ENCODE measurements at regions not wholly inside any gene's neighbourhood (a gene's known extent, or its start where the extent isn't known, plus 50 kb on each side); places are given as distances from the start of the nearest gene placed in this dataset.

- TF ChIP-seq TEAD4 (IDR thresholded peaks at IDR 0.05), result no peak
- TF ChIP-seq CEBPB (IDR thresholded peaks at IDR 0.05), result no peak
- TF ChIP-seq RAD21 (IDR thresholded peaks at IDR 0.05; ENCODE audit: low read depth), result no peak
- TF ChIP-seq CREB1 (IDR thresholded peaks at IDR 0.05; ENCODE audit: low read depth), result no peak
Observed at GRCh38 chr2:238582159-238582558, 155.4 kb downstream of the ASB1 start.

DNA sequence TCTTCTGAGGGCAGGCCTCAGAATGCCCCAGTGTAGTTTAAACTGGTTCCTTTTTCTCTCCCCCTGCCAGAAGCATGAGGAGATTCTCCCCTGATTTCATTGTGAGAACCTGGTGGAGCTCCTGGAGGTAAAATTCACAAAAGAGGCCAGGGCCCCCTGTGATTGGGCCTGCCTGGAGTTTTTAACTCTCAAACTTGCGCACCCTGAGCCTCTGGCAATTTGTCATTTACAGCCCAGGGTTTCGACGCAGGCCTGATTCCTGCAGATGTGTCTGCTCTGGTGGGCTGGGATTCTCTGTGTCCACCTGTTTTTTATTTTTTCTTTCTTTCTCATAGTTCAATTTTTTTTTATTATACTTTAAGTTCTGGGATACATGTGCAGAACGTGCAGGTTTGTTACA is 157.9 kb downstream of the ASB1 start:
- TF ChIP-seq, protein P1, sequence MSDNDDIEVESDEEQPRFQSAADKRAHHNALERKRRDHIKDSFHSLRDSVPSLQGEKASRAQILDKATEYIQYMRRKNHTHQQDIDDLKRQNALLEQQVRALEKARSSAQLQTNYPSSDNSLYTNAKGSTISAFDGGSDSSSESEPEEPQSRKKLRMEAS (IDR thresholded peaks at IDR 0.05), result no peak
- TF ChIP-seq RAD21 (IDR thresholded peaks at IDR 0.05; ENCODE audit: low read depth) (no peak), EGR1 (IDR thresholded peaks at IDR 0.05) (no peak), ZBTB7A (IDR thresholded peaks at IDR 0.05; ENCODE audit: low read depth) (no peak), EP300 (IDR thresholded peaks at IDR 0.05; ENCODE audit: borderline replicate concordance) (no peak), CREB1 (IDR thresholded peaks at IDR 0.05; ENCODE audit: low read depth) (no peak), CEBPB (IDR thresholded peaks at IDR 0.05) (no peak)
- TF ChIP-seq, protein P2, sequence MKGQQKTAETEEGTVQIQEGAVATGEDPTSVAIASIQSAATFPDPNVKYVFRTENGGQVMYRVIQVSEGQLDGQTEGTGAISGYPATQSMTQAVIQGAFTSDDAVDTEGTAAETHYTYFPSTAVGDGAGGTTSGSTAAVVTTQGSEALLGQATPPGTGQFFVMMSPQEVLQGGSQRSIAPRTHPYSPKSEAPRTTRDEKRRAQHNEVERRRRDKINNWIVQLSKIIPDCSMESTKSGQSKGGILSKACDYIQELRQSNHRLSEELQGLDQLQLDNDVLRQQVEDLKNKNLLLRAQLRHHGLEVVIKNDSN (IDR thresholded peaks at IDR 0.05), result no peak

- no peak for TF ChIP-seq FOXM1 (IDR thresholded peaks at IDR 0.05; ENCODE audit: borderline replicate concordance, low read depth)
- TF ChIP-seq CEBPB (IDR thresholded peaks at IDR 0.05), result no peak
- TF ChIP-seq NFIC (IDR thresholded peaks at IDR 0.05), result no peak
- TF ChIP-seq TAF1 (IDR thresholded peaks at IDR 0.05; ENCODE audit: low read depth), result no peak
- TF ChIP-seq EP300 (IDR thresholded peaks at IDR 0.05; ENCODE audit: borderline replicate concordance), result no peak
- no peak for TF ChIP-seq RAD21 (IDR thresholded peaks at IDR 0.05; ENCODE audit: low read depth)
- no peak for TF ChIP-seq TCF12 (IDR thresholded peaks at IDR 0.05; ENCODE audit: low read depth)
- no peak for TF ChIP-seq ZBTB7A (IDR thresholded peaks at IDR 0.05; ENCODE audit: low read depth)
- no peak for TF ChIP-seq YY1 (IDR thresholded peaks at IDR 0.05; ENCODE audit: low read depth)
- no peak for TF ChIP-seq TEAD4 (IDR thresholded peaks at IDR 0.05)
- TF ChIP-seq EGR1 (IDR thresholded peaks at IDR 0.05), result no peak
Observed at GRCh38 chr2:238585836-238586821, 159.4 kb downstream of the ASB1 start.

- TF ChIP-seq CEBPB (IDR thresholded peaks at IDR 0.05) (no peak), TEAD4 (IDR thresholded peaks at IDR 0.05) (no peak), RAD21 (IDR thresholded peaks at IDR 0.05; ENCODE audit: low read depth) (no peak), TCF12 (IDR thresholded peaks at IDR 0.05; ENCODE audit: low read depth) (no peak), EGR1 (IDR thresholded peaks at IDR 0.05) (no peak), EP300 (IDR thresholded peaks at IDR 0.05; ENCODE audit: borderline replicate concordance) (no peak), FOXM1 (IDR thresholded peaks at IDR 0.05; ENCODE audit: borderline replicate concordance, low read depth) (no peak), NFIC (IDR thresholded peaks at IDR 0.05) (no peak)
- TF ChIP-seq, protein P1 (IDR thresholded peaks at IDR 0.05), result no peak
- TF ChIP-seq, protein P3, sequence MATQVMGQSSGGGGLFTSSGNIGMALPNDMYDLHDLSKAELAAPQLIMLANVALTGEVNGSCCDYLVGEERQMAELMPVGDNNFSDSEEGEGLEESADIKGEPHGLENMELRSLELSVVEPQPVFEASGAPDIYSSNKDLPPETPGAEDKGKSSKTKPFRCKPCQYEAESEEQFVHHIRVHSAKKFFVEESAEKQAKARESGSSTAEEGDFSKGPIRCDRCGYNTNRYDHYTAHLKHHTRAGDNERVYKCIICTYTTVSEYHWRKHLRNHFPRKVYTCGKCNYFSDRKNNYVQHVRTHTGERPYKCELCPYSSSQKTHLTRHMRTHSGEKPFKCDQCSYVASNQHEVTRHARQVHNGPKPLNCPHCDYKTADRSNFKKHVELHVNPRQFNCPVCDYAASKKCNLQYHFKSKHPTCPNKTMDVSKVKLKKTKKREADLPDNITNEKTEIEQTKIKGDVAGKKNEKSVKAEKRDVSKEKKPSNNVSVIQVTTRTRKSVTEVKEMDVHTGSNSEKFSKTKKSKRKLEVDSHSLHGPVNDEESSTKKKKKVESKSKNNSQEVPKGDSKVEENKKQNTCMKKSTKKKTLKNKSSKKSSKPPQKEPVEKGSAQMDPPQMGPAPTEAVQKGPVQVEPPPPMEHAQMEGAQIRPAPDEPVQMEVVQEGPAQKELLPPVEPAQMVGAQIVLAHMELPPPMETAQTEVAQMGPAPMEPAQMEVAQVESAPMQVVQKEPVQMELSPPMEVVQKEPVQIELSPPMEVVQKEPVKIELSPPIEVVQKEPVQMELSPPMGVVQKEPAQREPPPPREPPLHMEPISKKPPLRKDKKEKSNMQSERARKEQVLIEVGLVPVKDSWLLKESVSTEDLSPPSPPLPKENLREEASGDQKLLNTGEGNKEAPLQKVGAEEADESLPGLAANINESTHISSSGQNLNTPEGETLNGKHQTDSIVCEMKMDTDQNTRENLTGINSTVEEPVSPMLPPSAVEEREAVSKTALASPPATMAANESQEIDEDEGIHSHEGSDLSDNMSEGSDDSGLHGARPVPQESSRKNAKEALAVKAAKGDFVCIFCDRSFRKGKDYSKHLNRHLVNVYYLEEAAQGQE (IDR thresholded peaks at IDR 0.05; ENCODE audit: low read depth), result no peak
Observed at GRCh38 chr2:238586931-238587775, 160.4 kb downstream of the ASB1 start.

DNA sequence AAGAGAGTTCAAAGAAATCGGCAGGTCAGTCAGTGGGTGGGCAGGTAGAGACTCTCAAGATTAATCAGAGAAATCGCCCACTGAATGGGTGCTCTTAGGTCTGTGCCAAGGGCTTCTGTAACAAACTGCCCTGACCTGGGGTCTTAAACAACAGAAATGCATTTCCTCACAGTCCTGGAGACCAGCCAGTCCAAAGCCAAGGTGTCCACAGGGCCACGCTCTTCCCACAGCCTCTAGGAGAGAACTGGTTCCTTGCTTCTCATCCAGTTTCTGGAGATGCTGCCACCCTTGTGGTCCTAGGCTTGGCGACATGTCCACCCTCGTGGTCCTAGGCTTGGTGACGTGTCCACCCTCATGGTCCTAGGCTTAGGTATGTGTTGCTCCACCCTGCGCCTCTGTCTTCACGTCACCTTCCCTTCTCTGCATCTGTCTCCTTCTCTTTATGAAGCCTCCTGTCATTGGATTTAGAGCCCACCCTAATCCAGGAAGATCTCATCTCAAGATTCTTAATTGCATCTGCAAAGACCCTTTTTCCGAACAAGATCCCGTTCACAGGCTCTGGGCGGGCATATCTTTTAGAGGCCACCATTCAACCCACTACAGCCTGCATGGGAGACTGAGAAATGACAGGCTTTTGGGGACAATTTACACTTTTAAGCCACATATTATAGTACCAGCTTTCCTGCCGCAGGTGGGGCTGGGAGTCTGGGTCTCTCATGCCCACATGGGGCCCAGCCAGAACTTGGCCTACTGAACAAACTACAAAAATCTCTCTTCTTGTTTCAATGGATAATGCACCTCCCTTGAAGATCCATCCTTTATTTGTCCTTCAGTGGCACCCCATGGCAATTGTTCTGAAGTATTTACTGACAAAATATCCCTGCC is 161.3 kb downstream of the ASB1 start:
- TF ChIP-seq, protein P3 (IDR thresholded peaks at IDR 0.05; ENCODE audit: low read depth), result no peak
- TF ChIP-seq YY1 (IDR thresholded peaks at IDR 0.05; ENCODE audit: low read depth) (no peak), EGR1 (IDR thresholded peaks at IDR 0.05) (no peak), EP300 (IDR thresholded peaks at IDR 0.05; ENCODE audit: borderline replicate concordance) (no peak), NFIC (IDR thresholded peaks at IDR 0.05) (no peak), ZBTB7A (IDR thresholded peaks at IDR 0.05; ENCODE audit: low read depth) (no peak), CREB1 (IDR thresholded peaks at IDR 0.05; ENCODE audit: low read depth) (no peak), TAF1 (IDR thresholded peaks at IDR 0.05; ENCODE audit: low read depth) (no peak), TCF12 (IDR thresholded peaks at IDR 0.05; ENCODE audit: low read depth) (no peak)

All from Ishikawa (cell line).